Astrocyte (in vitro differentiated cells and primary cell): ENCODE measurements at regions not wholly inside any gene's neighbourhood (a gene's known extent, or its start where the extent isn't known, plus 50 kb on each side); places are given as distances from the start of the nearest gene placed in this dataset.

ENCODE experiments used
- DNase-seq: peaks from one replicate; pipeline ENCODE4 v3.0.0-alpha.2; 2010; ENCODE audit warnings: low read depth
- FAIRE-seq: peaks from 2 replicates; lab custom pipeline; 2011; peaks lifted over from hg19 to GRCh38; lab: Jason Lieb, UNC
- H2AFZ ChIP-seq: 2 replicates; pipeline ENCODE4 v1.6.0; 2012; ENCODE audit warnings: low read depth, low read length, inconsistent platforms
- H3K27ac ChIP-seq: 2 replicates; pipeline ENCODE4 v1.5.1; 2011; ENCODE audit warnings: low read depth, low read length, inconsistent platforms
- H3K27me3 ChIP-seq: 2 replicates; pipeline ENCODE4 v1.6.0; 2011; ENCODE audit warnings: low read length, inconsistent platforms; ENCODE audit not compliant: insufficient read depth
- H3K36me3 ChIP-seq: 2 replicates; pipeline ENCODE4 v1.5.1; 2011; ENCODE audit warnings: low read length, inconsistent platforms; ENCODE audit not compliant: insufficient read depth
- H3K4me1 ChIP-seq: 2 replicates; pipeline ENCODE4 v1.5.1; 2011; ENCODE audit warnings: low read length, inconsistent platforms; ENCODE audit not compliant: insufficient read depth
- H3K4me2 ChIP-seq: 2 replicates; pipeline ENCODE4 v1.6.0; 2012; ENCODE audit warnings: low read length, inconsistent platforms
- H3K4me3 ChIP-seq: 2 replicates; pipeline ENCODE4 v1.5.1; 2011; ENCODE audit warnings: low read depth, mild to moderate bottlenecking, low read length, inconsistent platforms; ENCODE audit not compliant: insufficient read depth
- H3K79me2 ChIP-seq: 2 replicates; pipeline ENCODE4 v1.6.0; 2012; ENCODE audit warnings: mild to moderate bottlenecking, low read length, inconsistent platforms; ENCODE audit not compliant: insufficient read depth
- H3K9ac ChIP-seq: 2 replicates; pipeline ENCODE4 v1.6.0; 2012; ENCODE audit warnings: mild to moderate bottlenecking, low read length, inconsistent platforms
- H3K9me3 ChIP-seq: 2 replicates; pipeline ENCODE4 v1.5.1; 2012; ENCODE audit warnings: low read depth, mild to moderate bottlenecking, low read length, inconsistent platforms; ENCODE audit not compliant: insufficient read depth
- H4K20me1 ChIP-seq: 2 replicates; pipeline ENCODE4 v1.6.0; 2012; ENCODE audit warnings: low read length, inconsistent platforms; ENCODE audit not compliant: insufficient read depth
- H3K27ac Mint-ChIP-seq: one replicate; pipeline ENCODE4 v1.8.0; 2021; ENCODE audit warnings: mild to moderate bottlenecking, mixed read lengths; ENCODE audit not compliant: unreplicated experiment
- H3K27me3 Mint-ChIP-seq: one replicate; pipeline ENCODE4 v1.8.0; 2021; ENCODE audit warnings: low read depth, mixed read lengths; ENCODE audit not compliant: unreplicated experiment
- H3K36me3 Mint-ChIP-seq: one replicate; pipeline ENCODE4 v1.8.0; 2021; ENCODE audit warnings: low read depth, mixed read lengths; ENCODE audit not compliant: unreplicated experiment
- H3K4me1 Mint-ChIP-seq: one replicate; pipeline ENCODE4 v1.8.0; 2021; ENCODE audit warnings: low read depth, mixed read lengths; ENCODE audit not compliant: unreplicated experiment
- H3K4me3 Mint-ChIP-seq: one replicate; pipeline ENCODE4 v1.8.0; 2021; ENCODE audit warnings: mild to moderate bottlenecking, moderate library complexity, mixed read lengths; ENCODE audit not compliant: unreplicated experiment
- H3K9me3 Mint-ChIP-seq: one replicate; pipeline ENCODE4 v1.8.0; 2021; ENCODE audit warnings: mild to moderate bottlenecking, mixed read lengths; ENCODE audit not compliant: unreplicated experiment
- EZH2 ChIP-seq: IDR thresholded peaks from 2 replicates; pipeline ENCODE4 v1.6.1; 2012; ENCODE audit warnings: mild to moderate bottlenecking, low read length, inconsistent platforms; ENCODE audit not compliant: insufficient read depth
- TF ChIP-seq, protein P1 (sequence below): IDR thresholded peaks from 2 replicates; pipeline ENCODE4 v1.5.1; 2011; ENCODE audit warnings: low read depth, mild to moderate bottlenecking, inconsistent platforms, low read length, moderate library complexity; ENCODE audit not compliant: insufficient read depth

DNA sequence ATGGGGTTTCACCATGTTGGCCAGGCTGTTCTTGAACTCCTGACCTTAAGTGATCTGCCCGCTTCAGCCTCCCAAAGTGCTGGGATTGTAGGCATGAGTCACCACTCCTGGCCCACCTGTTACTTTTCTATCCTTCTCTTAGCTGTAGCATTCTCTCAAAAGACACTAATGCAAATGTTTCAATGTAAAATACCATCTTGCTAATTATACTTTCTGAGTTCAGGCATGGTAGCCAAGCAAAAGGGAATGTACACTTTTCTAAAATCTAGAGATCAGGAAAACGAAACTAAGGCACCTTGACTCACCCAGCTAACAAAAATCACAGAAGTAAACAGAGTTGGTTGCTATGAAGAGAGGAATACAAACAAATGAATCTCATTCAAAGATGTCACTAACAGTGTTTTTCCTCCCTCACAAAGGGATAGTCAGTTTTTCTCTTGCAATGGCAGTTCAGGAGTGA lies 401.0 kb upstream of the NRP1 start:
- H3K9me3 ChIP-seq, result no peaks in the 10 kb centered on the region
- H3K4me2 ChIP-seq, result no peak overlapping the region
- no peak overlapping the region for H3K9ac ChIP-seq
- Mint-ChIP-seq H3K9me3 (no peaks in the 10 kb centered on the region), H3K4me3 (no peak overlapping the region), H3K27me3 (peaks cover 14% of the 10 kb centered on the region), H3K36me3 (no peaks in the 10 kb centered on the region), H3K27ac (peak overlapping the region; percentile 63), H3K4me1 (peaks cover 2% of the 10 kb centered on the region)
- H3K4me3 ChIP-seq, result no peak overlapping the region
- DNase-seq (no peak), FAIRE-seq (no peak)
- no peaks in the 10 kb centered on the region for H3K79me2 ChIP-seq
- H3K4me1 ChIP-seq, result no peaks in the 10 kb centered on the region
- H3K36me3 ChIP-seq, result no peaks in the 10 kb centered on the region
- H3K27me3 ChIP-seq, result peaks cover 3% of the 10 kb centered on the region
- no peaks in the 10 kb centered on the region for H4K20me1 ChIP-seq
- no peak overlapping the region for H2AFZ ChIP-seq
- no peak overlapping the region for H3K27ac ChIP-seq
- TF ChIP-seq EZH2, result no peak
- TF ChIP-seq, protein P1, sequence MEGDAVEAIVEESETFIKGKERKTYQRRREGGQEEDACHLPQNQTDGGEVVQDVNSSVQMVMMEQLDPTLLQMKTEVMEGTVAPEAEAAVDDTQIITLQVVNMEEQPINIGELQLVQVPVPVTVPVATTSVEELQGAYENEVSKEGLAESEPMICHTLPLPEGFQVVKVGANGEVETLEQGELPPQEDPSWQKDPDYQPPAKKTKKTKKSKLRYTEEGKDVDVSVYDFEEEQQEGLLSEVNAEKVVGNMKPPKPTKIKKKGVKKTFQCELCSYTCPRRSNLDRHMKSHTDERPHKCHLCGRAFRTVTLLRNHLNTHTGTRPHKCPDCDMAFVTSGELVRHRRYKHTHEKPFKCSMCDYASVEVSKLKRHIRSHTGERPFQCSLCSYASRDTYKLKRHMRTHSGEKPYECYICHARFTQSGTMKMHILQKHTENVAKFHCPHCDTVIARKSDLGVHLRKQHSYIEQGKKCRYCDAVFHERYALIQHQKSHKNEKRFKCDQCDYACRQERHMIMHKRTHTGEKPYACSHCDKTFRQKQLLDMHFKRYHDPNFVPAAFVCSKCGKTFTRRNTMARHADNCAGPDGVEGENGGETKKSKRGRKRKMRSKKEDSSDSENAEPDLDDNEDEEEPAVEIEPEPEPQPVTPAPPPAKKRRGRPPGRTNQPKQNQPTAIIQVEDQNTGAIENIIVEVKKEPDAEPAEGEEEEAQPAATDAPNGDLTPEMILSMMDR, result no peak

DNA sequence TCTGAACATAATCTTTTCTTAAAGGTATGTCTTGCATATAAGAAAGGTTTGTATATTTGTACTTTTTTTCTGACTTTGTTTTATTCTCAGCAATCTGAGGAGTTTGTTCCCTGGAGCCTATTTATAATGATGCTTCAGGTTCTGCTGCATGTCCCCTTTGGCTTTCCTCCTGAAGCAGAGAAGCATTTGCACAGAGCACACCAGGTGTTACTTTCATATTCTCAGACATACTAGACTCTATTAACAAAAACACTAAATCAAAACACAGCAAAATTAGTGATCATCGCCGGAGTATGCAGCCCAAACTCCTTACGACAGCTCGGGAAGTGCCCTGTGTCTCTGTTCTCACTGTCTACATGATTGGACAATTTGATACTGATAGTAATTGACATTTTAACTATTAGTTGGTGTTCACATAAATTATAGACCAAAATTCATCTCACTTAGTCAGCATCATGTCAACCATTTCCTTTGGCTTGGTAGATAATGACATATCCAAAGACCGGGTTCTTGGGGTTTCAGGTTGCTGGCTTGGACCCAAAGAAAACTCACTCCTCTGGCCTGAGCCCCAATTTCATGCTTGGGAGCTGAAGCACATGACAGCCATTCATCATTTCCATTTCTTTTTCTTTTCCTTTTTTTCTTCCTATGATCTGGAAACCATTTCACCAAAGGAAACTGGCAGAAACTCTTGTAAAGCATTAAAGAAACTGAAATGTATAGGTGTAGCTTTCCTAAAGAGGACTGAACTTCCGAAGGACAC lies 400.1 kb upstream of the NRP1 start:
- H3K27me3 Mint-ChIP-seq, result peaks cover 15% of the 10 kb centered on the region
- Histone ChIP-seq H2AFZ (no peak overlapping the region), H3K9me3 (no peaks in the 10 kb centered on the region), H4K20me1 (no peaks in the 10 kb centered on the region), H3K27ac (no peak overlapping the region), H3K79me2 (no peaks in the 10 kb centered on the region), H3K9ac (no peak overlapping the region), H3K36me3 (no peaks in the 10 kb centered on the region), H3K27me3 (peaks cover 3% of the 10 kb centered on the region), H3K4me2 (no peak overlapping the region), H3K4me1 (no peaks in the 10 kb centered on the region), H3K4me3 (no peak overlapping the region)
- DNase-seq (peak; percentile 64), FAIRE-seq (peak; percentile 20)
- H3K9me3 Mint-ChIP-seq, result no peaks in the 10 kb centered on the region
- H3K4me1 Mint-ChIP-seq, result peaks cover 2% of the 10 kb centered on the region
- no peak overlapping the region for H3K27ac Mint-ChIP-seq
- H3K36me3 Mint-ChIP-seq, result no peaks in the 10 kb centered on the region
- TF ChIP-seq, protein P1, result no peak
- no peak for TF ChIP-seq EZH2
- H3K4me3 Mint-ChIP-seq, result no peak overlapping the region

DNA sequence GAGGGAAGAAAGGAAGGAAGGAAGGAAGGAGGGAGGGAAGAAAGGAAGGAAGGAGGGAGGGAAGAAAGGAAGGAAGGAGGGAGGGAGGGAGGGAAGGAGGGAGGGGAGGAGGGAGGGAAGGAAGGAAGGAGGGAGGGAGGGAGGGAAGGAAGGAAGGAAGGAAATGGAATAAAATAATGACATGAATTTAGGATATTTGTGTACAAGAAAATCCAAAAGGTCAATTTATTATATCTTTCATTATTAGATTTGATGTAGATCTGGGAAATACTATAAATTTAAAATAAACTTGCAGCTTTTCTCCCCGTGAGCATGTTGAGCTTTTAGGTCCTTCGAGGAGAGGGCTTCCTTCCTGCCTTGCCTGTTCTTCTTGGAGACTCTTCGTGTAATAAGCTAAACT lies 398.6 kb upstream of the NRP1 start:
- Mint-ChIP-seq H3K9me3 (peaks cover 4% of the 10 kb centered on the region), H3K36me3 (peaks cover 3% of the 10 kb centered on the region)

More for the DNA sequence above, 398.6 kb upstream of the NRP1 start:
- Histone ChIP-seq H3K4me2 (no peak overlapping the region), H3K9me3 (peaks cover 2% of the 10 kb centered on the region), H3K27me3 (peaks cover 3% of the 10 kb centered on the region), H3K36me3 (no peaks in the 10 kb centered on the region), H4K20me1 (no peaks in the 10 kb centered on the region), H3K79me2 (no peaks in the 10 kb centered on the region), H3K4me3 (no peak overlapping the region), H3K9ac (no peak overlapping the region), H3K4me1 (no peaks in the 10 kb centered on the region), H3K27ac (no peak overlapping the region), H2AFZ (no peak overlapping the region)
- H3K27ac Mint-ChIP-seq, result no peak overlapping the region
- FAIRE-seq (no peak), DNase-seq (no peak)
- TF ChIP-seq EZH2, result no peak
- TF ChIP-seq, protein P1, result no peak
- no peak overlapping the region for H3K4me3 Mint-ChIP-seq
- H3K27me3 Mint-ChIP-seq, result peaks cover 15% of the 10 kb centered on the region
- H3K4me1 Mint-ChIP-seq, result peaks cover 2% of the 10 kb centered on the region
